ENCODE measurements at regions not wholly inside any gene's neighbourhood (a gene's known extent, or its start where the extent isn't known, plus 50 kb on each side); places are given as distances from the start of the nearest gene placed in this dataset.

GRCh38 chr17:79291391-79291790, 216.8 kb downstream of the ENGASE start (continued):
- TF ChIP-seq ZNF219 (CRISPR knock-in tag; IDR thresholded peaks at IDR 0.05; ENCODE audit: borderline replicate concordance) (no peak), USF2 (CRISPR knock-in tag; IDR thresholded peaks at IDR 0.05) (no peak), GABPB1 (CRISPR knock-in tag; IDR thresholded peaks at IDR 0.05) (no peak), ZNF317 (CRISPR knock-in tag; IDR thresholded peaks at IDR 0.05; ENCODE audit: borderline replicate concordance, low read depth) (no peak), IRF2 (CRISPR knock-in tag; IDR thresholded peaks at IDR 0.05; ENCODE audit: borderline replicate concordance, low read depth) (no peak), CREB1 (CRISPR knock-in tag; IDR thresholded peaks at IDR 0.05) (no peak), NR3C1 (CRISPR knock-in tag; conservative IDR thresholded peaks at IDR 0.05; ENCODE audit: low read depth) (no peak), ZSCAN18 (CRISPR knock-in tag; IDR thresholded peaks at IDR 0.05) (no peak), FOXP1 (CRISPR knock-in tag; IDR thresholded peaks at IDR 0.05; ENCODE audit: borderline replicate concordance) (no peak)

- Mint-ChIP-seq H3K27ac (no peak overlapping the region), H3K36me3 (no peaks in the 10 kb centered on the region), H3K4me1 (peaks cover 8% of the 10 kb centered on the region; the same call in 1 of the 2 replicates), H3K4me3 (no peak overlapping the region), H3K9me3 (no peaks in the 10 kb centered on the region), H3K27me3 (ENCODE audit: low read depth) (peaks cover 11% of the 10 kb centered on the region)
- DNase-seq (ENCODE audit: low spot score): no peak
- TF ChIP-seq RORB (CRISPR knock-in tag; IDR thresholded peaks at IDR 0.05) (no peak), ZNF263 (CRISPR knock-in tag; IDR thresholded peaks at IDR 0.05; ENCODE audit: low read depth) (no peak), ATF1 (CRISPR knock-in tag; IDR thresholded peaks at IDR 0.05) (no peak), CDX4 (CRISPR knock-in tag; IDR thresholded peaks at IDR 0.05; ENCODE audit: borderline replicate concordance) (no peak), E2F4 (CRISPR knock-in tag; IDR thresholded peaks at IDR 0.05; ENCODE audit: borderline replicate concordance, low read depth) (no peak), NFYB (CRISPR knock-in tag; conservative IDR thresholded peaks at IDR 0.05; ENCODE audit: low read depth) (no peak), ZNF671 (CRISPR knock-in tag; IDR thresholded peaks at IDR 0.05) (no peak), ELF4 (CRISPR knock-in tag; IDR thresholded peaks at IDR 0.05; ENCODE audit: low read depth) (no peak), ZNF423 (CRISPR knock-in tag; IDR thresholded peaks at IDR 0.05) (no peak), IRF2 (CRISPR knock-in tag; IDR thresholded peaks at IDR 0.05; ENCODE audit: borderline replicate concordance, low read depth) (no peak), MLX (CRISPR knock-in tag; IDR thresholded peaks at IDR 0.05) (no peak), SMAD3 (CRISPR knock-in tag; IDR thresholded peaks at IDR 0.05; ENCODE audit: borderline replicate concordance) (no peak), STAT6 (CRISPR knock-in tag; conservative IDR thresholded peaks at IDR 0.05; ENCODE audit: low read depth) (no peak), ATF3 (CRISPR knock-in tag; conservative IDR thresholded peaks at IDR 0.05) (no peak), USF2 (CRISPR knock-in tag; IDR thresholded peaks at IDR 0.05) (no peak), TCF7 (CRISPR knock-in tag; IDR thresholded peaks at IDR 0.05; ENCODE audit: low read depth) (no peak), ZMAT4 (CRISPR knock-in tag; IDR thresholded peaks at IDR 0.05) (no peak)
- ChIA-PET POLR2A (interaction anchor here (1.0 kb wide), 1 partner anchor 70 kb away, joined by 3 read pairs; no protein-coding TSS in a partner anchor), CTCF (interaction anchor here (1.0 to 2.0 kb wide), 3 partner anchors 83 to 110 kb away, joined by 4 to 7 read pairs (median 6); no protein-coding TSS in a partner anchor)
- ATAC-seq: no peak
Measured at GRCh38 chr17:79290726-79291125, 216.1 kb downstream of the ENGASE start.

Data from WTC11 (cell line).